ENCODE measurements at regions not wholly inside any gene's neighbourhood (a gene's known extent, or its start where the extent isn't known, plus 50 kb on each side); places are given as distances from the start of the nearest gene placed in this dataset.
A peak's percentile ranks its signal among the peaks of the same experiment; 100 is the strongest.
"Not testable (repeated sequence)": the region's sequence is repeated elsewhere in the genome, so short reads cannot be mapped to it uniquely, and the experiment has no call there.

- no peaks in the 10 kb centered on the region for H3K36me3 ChIP-seq (ENCODE audit: control insufficient read depth, insufficient read depth, low read length)
- ATAC-seq (ENCODE audit: low read depth): peak; percentile 89
- H2BK20ac ChIP-seq (ENCODE audit: low read depth, low read length): no peak overlapping the region
- H3K18ac ChIP-seq (ENCODE audit: low read depth, low read length): no peak overlapping the region
- no peak overlapping the region for H2AFZ ChIP-seq (replicated peaks; ENCODE audit: low read length, poor library complexity)
- no peaks in the 10 kb centered on the region for H3K9me3 ChIP-seq (ENCODE audit: control insufficient read depth, insufficient read depth, low read length)
- no peaks in the 10 kb centered on the region for H4K20me1 ChIP-seq (ENCODE audit: insufficient read depth, low read length)
- no peak overlapping the region for H2BK120ac ChIP-seq (ENCODE audit: low read depth, low read length)
- H3K56ac ChIP-seq (ENCODE audit: extremely low read depth, insufficient read depth, low read length): no peak overlapping the region
- no peak overlapping the region for H2AK9ac ChIP-seq (replicated peaks; ENCODE audit: low read depth, low read length, poor library complexity)
- ChIA-PET CTCF (interaction anchor here (0.6 to 1.2 kb wide), 5 partner anchors 13 to 406 kb away, joined by 3 to 6 read pairs (median 4); no protein-coding TSS in a partner anchor), POLR2A (ENCODE audit: unreplicated experiment) (no interaction called here)
- in situ Hi-C loops (cut with MboI; ENCODE audit: low sequenced_read_pairs) (loop anchor here (10.0 kb wide), 1 partner anchor 188 kb away; no protein-coding TSS in a partner anchor), dilution Hi-C loops (cut with HindIII; ENCODE audit: low sequenced_read_pairs, unreplicated experiment) (no loop called here), intact Hi-C loops (cut with micrococcal nuclease) (no loop called here)
- DNase-seq: peak; percentile 82
- H3K9me1 ChIP-seq (ENCODE audit: insufficient read depth, low read length): peaks cover 6% of the 10 kb centered on the region; the same call in 1 of the 2 replicates
- peaks cover 16% of the 10 kb centered on the region for H3K27me3 ChIP-seq (ENCODE audit: control insufficient read depth, insufficient read depth, low read length)
- no peak overlapping the region; the same call in 1 of the 2 replicates for H3K4ac ChIP-seq (ENCODE audit: low read depth, low read length)
- no TSS peak for BruUV-seq (replicated peaks)
- no peaks in the 10 kb centered on the region for H3K79me1 ChIP-seq (ENCODE audit: low read depth in 1 of 2, low read length in 2 of 2)
- no peak overlapping the region; the same call in 1 of the 2 replicates for H3K23ac ChIP-seq (ENCODE audit: low read depth, low read length)
- H3K4me3 ChIP-seq (ENCODE audit: insufficient read depth, low read depth, low read length): no peak overlapping the region
- H3K14ac ChIP-seq (replicated peaks; ENCODE audit: low read depth, low read length): no peak overlapping the region
- WGBS, 2 experiments (ENCODE audit: extremely low coverage in 2 of 2, insufficient read length in 1 of 2): no CpG with 5 or more reads among the region's 1 CpG
- no peak overlapping the region for H2AK5ac ChIP-seq (ENCODE audit: low read depth, low read length)
- no peak for TF ChIP-seq RCOR1 (IDR thresholded peaks at IDR 0.05; ENCODE audit: insufficient replicate concordance, low read length)
- 0 out of 2 replicates have a peak, but pooled peaks have one; percentile 1 for TF ChIP-seq NFE2L2 (IDR thresholded peaks at IDR 0.05; ENCODE audit: low read depth, low read length)
- TF ChIP-seq RAD21 (IDR thresholded peaks at IDR 0.05; ENCODE audit: low read length): no peak
- no peak for TF ChIP-seq POLR2A (IDR thresholded peaks at IDR 0.05; ENCODE audit: low read depth, low read length)
- no peak for TF ChIP-seq SMC3 (IDR thresholded peaks at IDR 0.05; ENCODE audit: low read depth, low read length)
- no peak for TF ChIP-seq CHD1 (IDR thresholded peaks at IDR 0.05; ENCODE audit: low read depth, low read length)
- H2BK5ac ChIP-seq (ENCODE audit: low read depth, low read length, poor library complexity, severe bottlenecking): no peak overlapping the region
- H3K4me1 ChIP-seq (ENCODE audit: control insufficient read depth, insufficient read depth, low read length): peaks cover 4% of the 10 kb centered on the region
- H2BK15ac ChIP-seq (ENCODE audit: low read depth, low read length): no peak overlapping the region
- no peak overlapping the region for H4K8ac ChIP-seq (ENCODE audit: low read depth in 2 of 2, low read length in 2 of 2)
- H3K27ac ChIP-seq (ENCODE audit: insufficient read depth, low read length): no peak overlapping the region
- no peak overlapping the region for H4K5ac ChIP-seq (ENCODE audit: low read depth, low read length)
- H3K9ac ChIP-seq (ENCODE audit: low read depth, low read length): no peak overlapping the region
- no peak overlapping the region for H4K91ac ChIP-seq (ENCODE audit: insufficient read depth, low read depth, low read length)
- no peak overlapping the region for H3K4me2 ChIP-seq (ENCODE audit: low read depth, low read length)
These were observed 82.4 kb upstream of the PRR23C start for GRCh38 chr3:139127101-139127500.

GRCh38 chr3:139127629-139128028 is 82.9 kb upstream of the PRR23C start:
- dilution Hi-C loops (cut with HindIII; ENCODE audit: low sequenced_read_pairs, unreplicated experiment); ATAC-seq (ENCODE audit: low read depth); H2AFZ ChIP-seq (replicated peaks; ENCODE audit: low read length, poor library complexity); H2AK9ac ChIP-seq (replicated peaks; ENCODE audit: low read depth, low read length, poor library complexity); intact Hi-C loops (cut with micrococcal nuclease); H3K9me3 ChIP-seq (ENCODE audit: control insufficient read depth, insufficient read depth, low read length); H2BK15ac ChIP-seq (ENCODE audit: low read depth, low read length); H3K79me1 ChIP-seq (ENCODE audit: low read depth in 1 of 2, low read length in 2 of 2); H3K14ac ChIP-seq (replicated peaks; ENCODE audit: low read depth, low read length); H2BK5ac ChIP-seq (ENCODE audit: low read depth, low read length, poor library complexity, severe bottlenecking); H2AK5ac ChIP-seq (ENCODE audit: low read depth, low read length); H2BK20ac ChIP-seq (ENCODE audit: low read depth, low read length); H4K5ac ChIP-seq (ENCODE audit: low read depth, low read length); H2BK120ac ChIP-seq (ENCODE audit: low read depth, low read length); H3K56ac ChIP-seq (ENCODE audit: extremely low read depth, insufficient read depth, low read length); H3K4me3 ChIP-seq (ENCODE audit: insufficient read depth, low read depth, low read length); H3K9me1 ChIP-seq (ENCODE audit: insufficient read depth, low read length); H3K23ac ChIP-seq (ENCODE audit: low read depth, low read length); H3K4me2 ChIP-seq (ENCODE audit: low read depth, low read length); H3K9ac ChIP-seq (ENCODE audit: low read depth, low read length); H4K20me1 ChIP-seq (ENCODE audit: insufficient read depth, low read length); DNase-seq; H4K91ac ChIP-seq (ENCODE audit: insufficient read depth, low read depth, low read length); H3K4ac ChIP-seq (ENCODE audit: low read depth, low read length); BruUV-seq (replicated peaks); H3K18ac ChIP-seq (ENCODE audit: low read depth, low read length); H4K8ac ChIP-seq (ENCODE audit: low read depth in 2 of 2, low read length in 2 of 2); H3K36me3 ChIP-seq (ENCODE audit: control insufficient read depth, insufficient read depth, low read length); H3K27ac ChIP-seq (ENCODE audit: insufficient read depth, low read length); H3K4me1 ChIP-seq (ENCODE audit: control insufficient read depth, insufficient read depth, low read length); POLR2A ChIA-PET (ENCODE audit: unreplicated experiment): not testable (repeated sequence)
- CTCF ChIA-PET: interaction anchor here (0.6 to 1.2 kb wide), 5 partner anchors 13 to 407 kb away, joined by 3 to 6 read pairs (median 4); no protein-coding TSS in a partner anchor
- in situ Hi-C loops (cut with MboI; ENCODE audit: low sequenced_read_pairs): loop anchor here (10.0 kb wide), 1 partner anchor 187 kb away; no protein-coding TSS in a partner anchor
- 93% methylated on average over 3 of the region's 12 CpGs; no CpG with 5 or more reads in 1 of the 2 experiments for WGBS, 2 experiments (ENCODE audit: extremely low coverage in 2 of 2, insufficient read length in 1 of 2)
- peaks cover 16% of the 10 kb centered on the region for H3K27me3 ChIP-seq (ENCODE audit: control insufficient read depth, insufficient read depth, low read length)

All from IMR-90 (cell line).